NCI-H128 (cell line): ENCODE measurements at regions not wholly inside any gene's neighbourhood (a gene's known extent, or its start where the extent isn't known, plus 50 kb on each side); places are given as distances from the start of the nearest gene placed in this dataset.

Experiments
- DNase-seq: peaks from one replicate; lab custom pipeline; 2025; ENCODE audit not compliant: unreplicated experiment; lab: John Stamatoyannopoulos, UW

- no peak for DNase-seq
Measured at GRCh38 chr6:164842085-164842484, 467.3 kb downstream of the C6orf118 start.

DNA sequence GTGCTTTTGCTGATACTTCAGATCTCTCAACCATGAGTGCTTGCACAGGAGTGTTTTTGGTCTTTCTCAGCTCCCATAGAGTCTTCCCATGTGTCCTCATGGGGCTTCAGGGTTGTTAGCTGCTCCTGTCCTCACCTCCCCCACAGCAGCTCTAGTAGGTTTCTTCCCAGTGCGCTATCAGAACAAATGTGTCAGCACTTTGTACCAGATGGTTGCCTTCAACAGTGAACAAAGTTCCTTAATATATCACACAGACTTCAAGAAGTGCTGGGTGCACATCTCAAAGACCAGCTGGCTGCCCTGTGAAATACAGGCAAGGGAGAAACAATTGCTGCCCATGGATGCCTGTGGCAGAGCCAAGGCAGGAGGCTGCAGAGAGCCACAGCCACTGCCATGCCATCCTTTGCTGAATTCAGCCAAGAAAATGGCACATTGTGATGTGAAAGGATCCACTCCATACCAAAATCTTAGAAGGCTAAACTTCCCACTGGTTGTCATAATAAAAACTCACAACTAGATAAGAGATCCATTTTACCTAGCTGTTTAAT, 471.3 kb downstream of the C6orf118 start:
- DNase-seq: no peak

DNA sequence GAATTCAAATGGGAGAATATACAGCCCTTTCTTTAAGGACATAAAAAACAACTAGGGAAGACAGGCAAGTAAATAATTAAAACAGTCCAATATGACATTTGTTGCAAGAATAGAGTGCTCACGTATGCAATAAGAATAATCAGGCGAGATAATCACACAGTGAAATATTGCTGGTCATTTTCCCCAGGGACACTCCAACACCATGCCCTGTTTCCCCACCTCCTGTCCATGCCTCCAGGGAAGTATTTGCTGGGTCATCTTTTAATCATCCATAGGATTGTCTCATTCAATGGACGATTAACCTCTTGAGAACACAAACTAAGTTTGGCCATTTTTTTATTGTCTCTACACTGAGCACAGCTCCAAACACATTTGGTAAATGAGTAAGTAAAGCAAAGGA, 472.9 kb downstream of the C6orf118 start:
- DNase-seq: no peak

- DNase-seq: no peak
Measured at GRCh38 chr6:164832410-164832809, 477.0 kb downstream of the C6orf118 start.

- no peak for DNase-seq
Measured at GRCh38 chr6:164827537-164827936, 481.9 kb downstream of the C6orf118 start.

- DNase-seq: no peak
Measured at GRCh38 chr6:164826831-164827468, 482.5 kb downstream of the C6orf118 start.

- no peak for DNase-seq
Measured at GRCh38 chr6:164825386-164825785, 484.0 kb downstream of the C6orf118 start.

GRCh38 chr6:164817662-164818061, 491.7 kb downstream of the C6orf118 start:
- DNase-seq: no peak

GRCh38 chr6:164812706-164813105, 496.7 kb downstream of the C6orf118 start:
- no peak for DNase-seq

DNA sequence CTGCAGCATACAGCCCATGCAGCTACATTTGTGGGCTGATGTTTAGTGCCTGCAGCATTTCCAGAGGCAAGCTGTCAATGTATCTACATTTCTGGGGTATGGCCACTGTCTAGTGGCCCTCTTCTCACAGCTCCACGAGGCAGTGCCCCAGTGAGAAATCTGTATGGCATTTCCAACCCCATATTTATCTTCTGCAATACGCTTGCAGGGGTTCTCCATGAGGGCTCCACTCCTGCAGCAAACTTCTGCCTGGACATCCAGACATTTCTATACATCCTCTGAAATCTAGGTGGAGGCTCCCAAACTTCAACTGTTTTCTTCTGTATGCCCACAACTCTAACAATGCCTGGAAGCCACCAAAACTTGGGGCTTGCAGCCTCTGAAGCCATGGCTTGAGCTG, 502.3 kb downstream of the C6orf118 start:
- no peak for DNase-seq

DNA sequence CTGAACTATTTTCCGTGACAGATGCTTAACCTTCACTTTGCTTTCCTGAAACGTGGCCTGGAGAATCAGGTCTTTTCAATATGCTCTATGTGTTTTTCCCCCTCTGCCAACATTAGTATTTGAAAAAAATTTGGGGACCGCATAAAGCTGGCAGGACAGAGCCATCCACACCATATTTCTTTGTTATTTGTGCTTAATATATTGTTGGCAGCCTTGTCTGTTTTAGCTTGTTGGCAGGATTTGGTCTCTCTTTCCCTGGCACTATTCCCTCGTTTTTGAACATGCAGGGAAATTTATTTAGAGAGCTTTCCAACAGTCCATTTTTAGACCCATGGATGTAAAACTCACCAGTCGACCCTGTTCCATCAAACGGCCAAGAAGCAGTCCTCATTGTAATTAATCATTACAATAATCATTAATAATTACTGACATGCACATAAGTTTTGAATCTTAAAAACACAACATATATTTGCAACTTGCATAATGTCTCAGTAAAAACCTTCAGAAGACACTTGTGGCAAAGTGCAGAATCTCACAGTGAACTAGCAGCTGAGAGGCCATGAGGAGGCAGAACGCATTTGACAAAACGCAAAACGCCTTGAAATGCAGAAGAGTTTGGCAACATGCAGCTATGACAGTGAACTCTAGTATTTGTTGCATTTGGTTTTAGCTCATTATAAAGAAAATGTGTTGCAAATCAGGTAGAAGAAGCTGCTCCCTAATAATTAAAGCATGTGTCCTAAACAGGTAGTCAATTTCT, 514.2 kb downstream of the C6orf118 start:
- DNase-seq: no peak

DNA sequence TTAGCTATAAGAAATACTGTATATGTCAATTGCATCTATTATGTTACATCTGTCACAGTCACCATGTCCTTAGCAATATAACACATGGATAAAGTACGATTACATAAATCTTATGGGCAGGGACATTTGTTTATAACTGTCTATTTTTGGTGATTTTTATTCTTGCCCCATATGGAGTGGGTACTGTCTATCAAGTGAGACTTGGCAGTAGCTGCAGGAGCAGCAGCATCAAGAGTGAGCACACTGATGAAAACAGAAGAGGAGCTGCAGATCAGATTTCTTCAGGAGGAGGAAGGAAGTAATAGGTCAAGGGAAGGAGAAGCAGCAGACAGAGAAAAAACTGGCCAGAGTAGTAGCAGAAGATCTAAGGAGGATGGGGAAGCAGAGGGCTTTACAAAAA, 516.7 kb downstream of the C6orf118 start:
- DNase-seq: no peak

DNA sequence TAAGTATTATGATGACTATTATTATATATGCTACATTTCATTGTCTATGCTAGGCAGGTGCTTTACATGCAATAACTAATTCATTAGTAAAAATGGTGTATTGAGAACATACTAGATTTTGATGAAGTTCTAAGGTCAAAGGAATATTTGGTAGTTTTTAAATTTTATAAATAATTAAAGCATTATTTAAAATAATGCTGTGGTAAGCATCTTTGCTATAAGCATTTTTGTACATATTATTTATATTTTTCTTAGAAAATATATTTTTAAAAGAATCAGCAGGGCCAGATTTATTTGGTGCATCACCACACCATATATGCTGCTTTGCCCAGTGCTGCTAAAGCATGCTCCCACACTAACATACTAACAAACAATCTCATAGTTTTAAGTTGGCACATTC, 517.9 kb downstream of the C6orf118 start:
- no peak for DNase-seq

- DNase-seq: no peak
Measured at GRCh38 chr6:164763788-164764187, 545.6 kb downstream of the C6orf118 start.

DNA sequence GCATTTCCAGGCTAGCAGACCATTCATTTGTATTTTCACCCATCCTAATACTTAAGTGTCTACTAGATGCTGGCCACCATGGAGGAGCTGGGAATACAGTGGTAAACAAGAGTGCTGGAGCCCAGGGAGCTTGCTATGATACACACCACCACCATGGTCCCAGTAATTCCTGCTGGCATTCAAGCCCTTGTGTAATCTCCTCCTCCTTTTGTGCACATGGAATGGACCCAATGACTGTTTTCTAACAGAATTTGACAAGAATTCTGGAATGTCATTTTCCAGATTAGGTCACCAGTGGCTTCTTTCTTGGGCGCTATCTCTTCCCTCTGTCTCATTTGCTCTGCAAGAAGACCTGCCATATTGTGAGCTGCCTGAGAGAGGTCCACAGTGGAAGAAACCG, 552.0 kb downstream of the C6orf118 start:
- no peak for DNase-seq

DNA sequence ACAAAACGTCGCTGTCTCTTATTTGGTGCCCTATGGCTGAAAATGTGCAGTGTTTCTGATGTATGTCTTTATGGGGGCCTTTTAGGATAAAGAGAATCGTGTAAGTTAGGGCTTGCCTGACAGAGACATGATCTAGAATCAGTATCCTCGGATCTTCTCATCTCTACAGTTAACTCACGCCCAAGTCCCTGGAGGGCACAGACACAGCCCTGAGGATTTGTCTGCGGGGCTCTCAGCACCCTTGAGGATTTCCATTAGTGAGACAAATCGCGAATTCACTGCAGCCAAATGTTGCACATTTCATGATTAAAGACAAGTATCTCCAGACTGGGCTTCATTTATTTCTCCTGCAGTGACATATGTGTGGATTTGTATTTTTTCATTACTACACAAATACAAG, 552.7 kb downstream of the C6orf118 start:
- DNase-seq: no peak

- DNase-seq: no peak
Measured at GRCh38 chr6:164756142-164756541, 553.3 kb downstream of the C6orf118 start.

- DNase-seq: no peak
Measured at GRCh38 chr6:164753517-164753916, 555.9 kb downstream of the C6orf118 start.

- DNase-seq: no peak
Measured at GRCh38 chr6:164751395-164751794, 558.0 kb downstream of the C6orf118 start.

DNA sequence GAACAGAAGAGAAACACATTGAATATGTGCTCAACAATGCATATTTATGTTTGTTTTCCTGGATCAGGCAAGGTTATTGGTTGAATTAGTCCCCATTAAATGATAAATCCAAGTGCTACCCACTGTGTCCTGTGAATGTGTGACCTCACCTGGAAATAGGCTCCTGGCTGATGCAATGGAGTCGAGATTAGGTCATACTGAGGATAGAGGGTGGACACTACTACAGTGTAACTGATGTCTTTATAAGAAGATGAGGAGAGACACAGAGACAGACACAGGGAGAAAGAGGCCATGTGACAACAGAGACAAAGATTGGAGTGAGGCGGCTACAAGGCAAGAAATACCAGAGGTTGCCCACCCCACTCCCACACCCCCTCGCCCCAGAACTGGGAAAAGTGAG, 559.3 kb downstream of the C6orf118 start:
- no peak for DNase-seq

GRCh38 chr6:164749221-164750064, 560.0 kb downstream of the C6orf118 start:
- DNase-seq: peak; percentile 28

DNA sequence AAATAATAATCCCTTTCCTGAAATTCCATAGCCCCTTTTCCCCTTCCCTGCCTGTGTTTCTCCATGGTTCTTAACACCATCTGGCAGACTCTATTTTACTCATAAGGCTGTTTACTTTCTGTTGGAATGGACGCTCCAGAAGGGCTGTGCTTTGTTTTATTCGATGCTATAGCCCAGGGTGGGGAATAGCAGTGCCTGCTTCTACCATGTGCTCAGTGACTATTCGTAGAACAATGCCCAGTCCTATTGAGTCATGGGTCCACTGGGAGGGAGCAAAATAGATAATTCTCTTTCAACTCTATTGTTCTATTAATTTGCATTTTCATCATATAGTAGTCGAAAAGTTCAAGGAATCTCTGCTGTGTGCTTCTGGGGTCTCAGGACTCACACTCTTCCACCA, 565.1 kb downstream of the C6orf118 start:
- DNase-seq: no peak
